ENCODE measurements at regions not wholly inside any gene's neighbourhood (a gene's known extent, or its start where the extent isn't known, plus 50 kb on each side); places are given as distances from the start of the nearest gene placed in this dataset.
"Not testable (repeated sequence)": the region's sequence is repeated elsewhere in the genome, so short reads cannot be mapped to it uniquely, and the experiment has no call there.

DNA sequence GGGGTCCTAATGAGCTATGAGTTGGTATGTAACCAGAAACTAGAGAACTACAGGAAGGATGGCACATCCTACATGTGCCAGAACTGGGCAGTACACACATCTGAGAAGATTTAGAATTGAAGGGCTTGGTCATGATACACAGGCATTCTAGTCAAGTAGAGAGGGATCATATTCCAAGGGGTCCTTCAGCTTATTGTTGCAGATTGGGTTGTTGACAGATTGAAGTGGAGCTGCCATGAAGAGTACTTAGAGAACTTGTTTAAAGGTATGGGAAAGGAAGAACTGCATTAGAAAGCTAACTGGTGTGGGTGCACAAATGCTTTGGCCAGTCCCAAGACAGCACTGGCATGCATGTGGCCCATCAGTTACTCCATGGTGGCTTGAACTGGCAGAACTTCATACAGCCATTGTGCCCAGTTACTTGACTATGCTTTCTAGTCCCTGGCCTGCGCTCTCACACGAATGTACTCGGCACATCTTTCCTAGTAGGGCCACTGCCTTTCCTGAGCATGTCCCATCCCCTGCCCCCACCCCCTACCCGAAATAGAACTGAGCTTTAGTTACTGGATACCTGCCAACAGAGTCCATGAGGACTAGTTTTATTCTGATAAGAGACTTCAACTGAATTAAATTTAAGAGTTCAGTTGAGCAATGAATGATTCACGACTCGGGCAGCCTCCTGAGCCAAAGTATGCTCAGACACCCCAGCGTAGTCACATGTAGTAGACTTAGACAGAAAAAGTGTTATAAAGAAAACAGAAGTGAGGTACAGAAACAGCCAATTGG is 64.0 kb downstream of the CCNG2 start:
- ATAC-seq = no peak

DNA sequence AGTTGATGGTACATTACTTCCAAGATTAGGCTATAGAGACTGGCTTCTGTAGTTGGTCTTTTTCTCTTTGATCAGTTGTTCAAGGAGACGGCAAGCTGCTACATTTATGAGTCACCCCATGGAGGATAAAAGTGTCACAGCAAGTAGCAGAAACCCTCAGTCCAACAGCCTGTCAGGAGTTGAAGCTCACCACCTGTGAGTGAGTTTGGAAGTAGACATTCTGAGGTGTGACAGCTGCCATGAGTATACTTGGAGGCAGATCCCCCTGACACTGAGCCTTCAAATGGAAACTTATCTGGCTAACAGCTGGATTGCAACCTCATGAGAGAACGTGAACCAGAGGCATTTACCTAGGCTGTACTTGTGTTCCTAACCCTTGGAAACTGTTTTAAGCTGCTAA is 68.0 kb downstream of the CCNG2 start:
- ATAC-seq = no peak

DNA sequence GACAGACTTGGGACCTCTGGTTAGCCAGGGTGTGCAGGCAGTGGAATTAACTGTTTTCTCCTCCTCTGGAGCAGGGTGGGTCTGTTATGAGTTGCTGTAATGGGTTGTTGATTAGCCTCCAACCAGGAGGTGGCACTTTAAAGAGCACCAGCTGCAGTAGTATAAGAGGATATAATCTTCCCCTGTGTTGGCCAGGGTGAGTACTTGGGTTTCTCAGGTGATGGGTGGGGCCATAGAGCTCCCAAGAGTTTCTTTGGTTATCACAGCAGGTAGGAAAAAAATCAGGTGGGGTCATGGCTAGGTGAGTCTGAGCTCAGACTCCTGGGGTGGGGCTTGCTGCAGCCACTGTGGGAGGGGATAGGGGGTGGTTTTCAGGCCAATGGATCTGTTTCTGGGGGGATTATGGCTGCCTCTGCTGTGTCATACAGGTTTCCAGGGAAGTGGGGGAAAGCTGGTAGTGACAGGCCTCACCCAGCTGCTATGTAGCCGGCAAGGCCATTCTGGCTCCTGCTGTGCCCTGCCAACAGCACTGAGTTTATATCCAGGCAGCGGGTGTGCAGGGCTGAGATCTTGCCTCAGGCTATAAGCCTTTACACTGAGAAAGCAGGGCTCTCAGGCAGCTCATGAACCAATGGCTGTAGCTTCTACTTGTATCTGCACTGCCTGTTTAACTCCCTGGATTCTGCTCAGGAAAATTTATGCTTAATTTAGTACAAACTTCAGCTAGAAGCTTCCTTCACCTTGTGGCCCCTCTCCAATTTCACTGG is 70.1 kb downstream of the CCNG2 start:
- no peak for ATAC-seq

DNA sequence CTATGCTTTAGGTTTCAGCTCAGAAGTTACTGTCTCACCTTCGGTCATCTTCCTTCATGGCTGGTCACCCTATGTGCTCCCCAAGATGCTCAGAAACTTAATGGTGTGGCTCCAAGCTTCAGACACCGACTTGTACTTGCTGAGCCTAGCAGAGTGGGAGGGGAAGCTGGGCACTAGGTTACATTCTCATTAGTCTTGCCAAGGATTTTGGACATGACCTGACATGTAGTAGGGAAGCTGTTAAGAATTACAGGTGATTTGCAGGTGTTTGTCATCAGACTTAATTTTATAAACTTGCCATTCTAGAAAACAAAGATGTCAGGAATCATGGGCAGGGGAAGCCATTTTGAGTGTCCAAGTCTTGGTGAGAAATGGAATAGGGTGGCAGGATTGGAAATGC is 72.4 kb downstream of the CCNG2 start:
- ATAC-seq = no peak

DNA sequence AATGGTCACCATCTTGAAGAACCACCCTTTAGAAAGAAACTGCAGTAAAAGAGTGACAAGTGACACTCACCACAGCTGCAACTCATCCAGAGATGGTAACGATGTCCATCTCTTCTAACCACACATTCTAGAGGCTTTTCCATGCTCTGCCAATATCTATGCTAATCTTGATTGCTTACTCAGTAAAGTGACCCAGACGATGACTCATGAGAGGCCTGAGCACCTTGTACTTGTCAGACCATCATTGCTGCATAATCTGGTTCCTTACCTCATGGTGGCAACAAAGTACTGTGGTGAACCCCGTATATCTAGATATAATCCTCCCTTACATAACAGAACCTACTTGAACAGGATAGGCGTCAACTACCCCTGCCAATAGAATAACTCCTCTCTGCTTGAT is 75.6 kb downstream of the CCNG2 start:
- ATAC-seq = no peak

DNA sequence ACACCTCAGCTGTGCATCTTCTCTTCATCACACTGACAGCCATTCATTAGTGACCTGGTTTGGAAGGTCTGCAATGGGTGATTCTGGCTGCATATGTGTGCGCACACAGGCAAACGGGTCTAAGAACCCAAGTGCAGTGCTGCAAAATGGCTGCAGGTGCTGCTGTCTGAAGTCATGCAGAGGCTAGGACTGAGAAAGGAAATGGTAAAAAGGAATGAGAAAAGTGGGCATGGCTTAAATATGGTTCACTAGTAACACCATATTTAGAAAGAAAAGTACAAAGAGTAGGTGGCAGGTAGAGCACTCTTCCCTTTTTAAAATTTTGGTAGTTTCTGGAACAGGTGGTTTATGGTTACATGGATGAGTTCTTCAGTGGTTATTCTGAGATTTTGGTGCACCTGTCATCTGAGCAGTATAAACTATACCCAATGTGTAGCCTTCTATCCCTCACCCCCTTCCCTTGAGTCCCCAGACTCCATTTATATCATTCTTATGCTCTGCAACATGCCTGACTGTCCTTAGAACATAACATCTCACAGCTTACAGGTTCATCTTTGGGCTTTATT is 78.4 kb downstream of the CCNG2 start:
- ATAC-seq = no peak

DNA sequence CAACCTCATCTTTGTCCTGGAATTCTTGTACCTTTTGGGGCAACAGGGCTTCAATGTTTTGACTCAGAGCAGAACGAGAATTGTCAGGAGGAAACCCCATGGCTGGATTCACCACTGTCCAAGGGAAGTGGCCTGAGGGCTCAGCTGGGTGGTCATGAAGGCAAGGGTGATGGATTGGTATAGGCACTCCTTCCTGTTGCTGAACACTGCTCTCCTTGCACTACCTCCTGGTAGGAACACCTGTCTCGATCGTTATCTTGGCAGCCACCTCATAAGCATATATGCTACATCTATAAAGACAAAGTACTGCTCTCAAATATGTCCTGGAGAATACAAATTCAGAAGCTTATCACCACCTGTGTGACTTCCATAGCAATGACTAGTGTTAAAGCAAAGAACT is 79.8 kb downstream of the CCNG2 start:
- ATAC-seq = no peak

DNA sequence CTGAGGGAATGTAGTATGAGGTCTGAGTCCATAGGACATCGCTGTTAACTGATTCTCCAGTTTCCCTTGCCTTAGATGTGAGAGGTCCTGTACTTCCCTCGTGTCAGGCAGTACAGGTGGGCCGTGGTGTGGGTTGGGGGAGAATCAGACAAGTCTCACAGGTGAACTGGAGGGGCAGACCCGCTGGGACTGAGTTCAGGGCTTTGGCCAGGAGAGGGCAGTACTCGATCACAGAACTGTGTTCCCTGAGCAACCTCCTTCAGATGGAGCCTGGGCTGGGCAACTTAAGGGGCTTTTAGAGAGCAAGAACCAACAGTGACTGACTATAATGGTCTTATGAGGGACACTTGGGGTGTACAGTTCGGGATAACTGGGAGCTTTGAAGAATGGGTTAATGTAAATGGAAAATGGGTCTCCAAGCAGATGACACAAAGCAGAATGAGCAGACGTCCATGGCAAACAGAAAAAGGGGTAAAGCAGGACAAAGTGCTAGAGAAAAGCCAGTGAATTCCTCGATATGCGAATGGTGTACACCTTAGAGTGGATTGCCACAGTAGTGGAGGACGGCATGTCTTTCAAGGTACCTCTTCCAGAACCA is 83.6 kb downstream of the CCNG2 start:
- peak in 1 of 2 donors; percentile 55 for ATAC-seq

DNA sequence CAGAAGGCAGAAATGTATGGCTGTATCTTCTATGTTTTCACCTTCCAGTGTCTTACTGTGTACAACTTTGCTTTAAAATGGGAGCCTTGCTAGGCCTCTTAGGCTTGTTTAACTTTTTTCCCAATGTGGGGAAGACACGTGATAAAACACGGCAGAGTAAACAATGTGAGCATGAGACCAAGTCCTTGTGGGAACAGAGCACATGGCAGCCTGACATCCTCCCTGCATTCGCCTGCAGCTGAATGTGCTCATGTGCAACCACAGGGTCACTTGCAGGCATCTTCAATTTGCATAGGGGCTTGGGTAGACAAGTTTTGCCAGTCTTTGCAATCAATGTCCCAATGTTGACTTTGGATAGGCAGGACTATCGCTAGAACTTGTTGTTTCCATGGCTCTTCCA is 91.8 kb downstream of the CCNG2 start:
- ATAC-seq = no peak

DNA sequence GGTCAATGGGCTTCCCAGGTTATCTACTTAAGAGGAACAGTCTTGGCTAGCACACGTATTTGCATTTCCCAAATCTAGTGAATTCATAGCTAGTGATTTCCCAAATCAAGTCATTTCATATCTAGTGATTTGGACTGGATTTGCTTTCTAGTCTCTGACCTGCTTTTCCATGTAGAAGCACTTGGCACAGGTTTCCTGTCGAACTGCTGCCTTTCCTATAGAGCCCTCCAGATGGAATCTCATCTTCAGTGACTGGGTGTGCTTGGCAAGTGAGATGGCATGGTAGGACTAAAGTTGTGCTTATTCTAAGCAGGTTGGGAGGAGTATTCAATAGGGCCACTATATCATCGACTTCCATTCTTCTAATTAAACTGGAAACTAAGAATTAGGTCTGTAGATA is 94.7 kb downstream of the CCNG2 start:
- ATAC-seq = no peak

DNA sequence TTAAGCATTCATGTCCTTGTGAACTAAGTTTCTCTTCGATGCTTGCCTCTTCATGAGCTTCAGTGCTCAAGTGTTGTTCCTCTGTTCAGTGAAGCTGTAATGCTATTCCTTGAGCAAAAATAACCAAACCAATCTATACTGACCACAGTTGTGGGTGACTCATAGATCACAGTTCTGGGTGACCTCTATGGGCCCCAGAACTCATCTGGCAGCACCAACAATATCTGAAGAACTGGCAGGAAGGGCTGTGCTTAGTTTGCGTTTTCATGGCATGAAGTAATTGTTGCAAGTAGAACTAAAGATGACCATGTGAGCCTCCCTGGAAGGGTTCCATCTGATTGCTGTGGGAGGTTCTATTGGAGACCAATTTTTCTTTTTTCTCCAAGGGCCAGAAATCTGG is 106.2 kb downstream of the CCNG2 start:
- no peak for ATAC-seq

DNA sequence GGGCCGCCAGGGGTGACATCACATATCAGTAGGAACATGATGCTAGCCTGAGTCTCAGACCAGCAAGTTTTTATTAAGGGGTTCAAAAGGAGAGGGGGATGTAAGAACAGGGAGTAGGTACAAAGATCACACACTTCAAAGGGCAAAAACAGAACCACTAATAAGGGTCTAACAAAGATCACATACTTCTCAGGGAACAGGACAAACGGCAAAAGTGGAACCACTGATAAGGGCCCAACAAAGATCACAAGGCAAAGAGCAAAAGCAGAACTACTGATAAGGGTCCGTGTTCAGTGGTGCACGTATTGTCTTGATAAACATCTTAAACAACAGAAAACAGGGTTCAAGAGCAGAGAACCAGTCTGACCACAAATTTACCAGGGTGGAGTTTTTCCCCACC is 107.0 kb downstream of the CCNG2 start:
- ATAC-seq = not testable (repeated sequence)

DNA sequence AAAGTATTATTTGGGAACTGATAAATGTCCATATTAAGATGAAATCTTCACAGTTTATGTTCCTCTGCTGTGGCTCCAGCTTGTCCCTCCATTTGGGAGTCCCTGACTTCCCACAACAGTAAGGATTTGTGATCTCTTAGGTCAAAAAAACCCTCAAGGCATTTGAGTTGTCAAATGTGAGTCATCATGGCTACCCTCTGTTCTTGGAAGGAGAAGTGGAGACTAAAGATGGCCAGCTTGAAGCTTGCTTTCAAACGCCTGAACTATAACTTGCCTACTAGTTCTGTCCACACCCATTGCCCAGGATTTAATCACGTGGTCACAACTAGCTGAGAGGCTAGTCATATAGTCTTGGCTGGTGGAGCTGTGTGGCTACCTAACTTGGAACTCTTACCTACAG is 107.8 kb downstream of the CCNG2 start:
- no peak for ATAC-seq

DNA sequence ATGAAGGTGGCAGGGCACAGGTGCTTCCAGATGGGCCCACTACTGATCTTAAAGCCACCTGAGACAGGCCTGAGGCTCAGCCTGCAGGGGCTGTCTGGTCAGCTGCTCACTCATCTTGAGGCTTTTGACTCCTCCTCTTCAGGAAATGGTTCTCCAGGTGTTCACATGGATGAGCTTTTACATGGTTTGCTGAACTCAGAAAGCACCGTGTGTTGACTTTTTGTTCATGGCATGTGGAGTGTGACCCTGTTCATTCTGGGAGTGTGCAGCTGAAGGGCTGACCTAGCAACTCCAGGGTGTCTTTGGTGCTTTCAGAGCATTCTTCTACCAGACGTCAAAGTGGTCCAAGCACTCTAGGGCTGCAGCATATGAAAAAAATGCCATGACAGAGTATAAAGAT is 111.1 kb downstream of the CCNG2 start:
- no peak for ATAC-seq

DNA sequence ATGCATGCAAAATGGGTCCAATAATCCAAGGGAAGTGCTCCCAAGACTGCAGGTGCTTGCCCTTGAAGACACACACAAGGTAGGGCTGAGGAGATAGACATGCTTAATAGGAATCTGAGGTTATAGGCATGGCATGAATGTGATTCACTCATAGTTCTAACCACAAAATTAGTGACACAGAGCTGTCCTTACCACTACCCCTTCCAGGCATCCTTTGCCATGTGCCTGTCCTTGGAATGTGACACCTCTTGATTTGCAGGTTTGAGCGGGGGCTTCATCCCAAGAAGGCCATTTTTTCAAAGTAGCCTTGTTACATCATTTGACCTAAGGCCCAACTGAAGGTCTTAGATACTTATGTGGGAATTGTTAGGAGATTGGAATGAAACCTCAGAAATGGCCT is 112.5 kb downstream of the CCNG2 start:
- ATAC-seq = no peak

DNA sequence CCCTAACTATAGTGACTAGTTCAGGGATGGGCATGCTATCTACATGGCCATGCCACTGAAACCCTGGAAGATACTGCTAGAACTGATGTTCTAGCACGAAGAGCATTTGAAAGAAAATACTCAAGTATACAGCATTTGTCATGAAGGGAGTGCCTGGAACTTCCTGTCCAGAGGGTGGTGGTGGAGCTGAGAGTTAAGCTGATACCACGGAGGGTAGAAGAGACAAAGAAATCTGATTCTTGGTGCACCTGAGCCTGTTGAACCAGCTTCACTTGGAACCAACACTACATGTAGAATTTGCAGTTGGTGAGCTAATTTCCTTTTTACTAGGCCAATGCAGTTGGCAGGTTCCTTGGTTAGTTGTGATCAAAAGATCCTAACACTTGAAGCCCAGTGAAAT is 116.4 kb downstream of the CCNG2 start:
- ATAC-seq = no peak

DNA sequence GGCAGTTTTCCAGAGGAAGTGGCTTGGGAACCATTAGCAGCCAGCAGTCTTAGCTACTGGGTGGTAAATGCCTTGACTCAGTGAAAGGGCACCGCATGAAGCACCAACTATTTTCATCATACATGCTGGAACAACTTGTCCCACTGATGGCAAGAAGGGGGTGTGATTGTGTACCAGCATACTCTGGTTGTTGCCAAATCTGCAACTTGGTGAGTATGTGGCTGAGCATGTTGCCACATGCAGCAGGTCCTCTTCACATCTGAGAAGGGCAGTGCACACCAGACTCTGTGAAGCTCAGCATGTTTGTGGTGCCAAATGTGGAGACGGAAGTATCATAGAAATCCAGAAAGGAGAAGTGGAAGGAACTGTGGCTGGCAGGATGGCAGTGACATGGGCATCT is 122.1 kb downstream of the CCNG2 start:
- not testable (repeated sequence) for ATAC-seq

DNA sequence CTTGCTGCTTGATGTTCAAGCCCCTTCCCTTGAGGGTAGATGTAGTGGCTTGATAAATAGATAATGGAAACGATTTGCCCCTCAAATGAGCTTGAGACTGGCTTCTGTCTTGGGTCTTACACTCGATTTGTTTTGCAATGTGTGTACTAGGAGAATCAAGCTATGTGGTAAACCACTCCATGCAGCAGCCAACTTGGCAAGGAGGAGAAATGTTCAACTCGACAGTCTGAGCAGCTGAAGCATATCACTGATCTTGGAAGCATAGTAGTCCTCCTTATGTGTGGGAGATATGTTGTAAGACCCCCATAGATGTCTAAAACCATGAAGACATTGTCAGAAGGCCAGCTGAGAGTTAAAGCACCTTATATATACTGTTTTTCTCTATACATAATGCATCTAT is 125.3 kb downstream of the CCNG2 start:
- no peak for ATAC-seq

DNA sequence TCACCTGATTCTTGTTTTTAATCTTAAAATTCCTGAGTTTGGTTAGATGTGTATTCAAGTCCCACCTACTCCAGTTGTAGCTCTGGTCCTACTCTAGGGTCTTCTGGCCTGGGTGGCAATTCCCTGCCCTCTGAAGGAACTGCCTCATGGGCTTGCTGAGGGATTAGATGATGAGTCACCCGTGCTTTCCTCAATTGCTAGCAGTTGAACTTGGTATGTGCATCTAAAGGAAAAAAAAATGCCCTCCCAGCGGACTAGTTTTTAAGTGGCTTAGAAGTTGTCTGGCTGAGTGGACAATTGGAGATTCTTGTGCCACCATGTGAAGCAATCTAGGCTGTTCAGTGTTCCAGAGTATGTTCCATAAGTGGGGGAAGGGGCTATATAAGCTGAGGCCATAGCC is 127.0 kb downstream of the CCNG2 start:
- no peak for ATAC-seq

DNA sequence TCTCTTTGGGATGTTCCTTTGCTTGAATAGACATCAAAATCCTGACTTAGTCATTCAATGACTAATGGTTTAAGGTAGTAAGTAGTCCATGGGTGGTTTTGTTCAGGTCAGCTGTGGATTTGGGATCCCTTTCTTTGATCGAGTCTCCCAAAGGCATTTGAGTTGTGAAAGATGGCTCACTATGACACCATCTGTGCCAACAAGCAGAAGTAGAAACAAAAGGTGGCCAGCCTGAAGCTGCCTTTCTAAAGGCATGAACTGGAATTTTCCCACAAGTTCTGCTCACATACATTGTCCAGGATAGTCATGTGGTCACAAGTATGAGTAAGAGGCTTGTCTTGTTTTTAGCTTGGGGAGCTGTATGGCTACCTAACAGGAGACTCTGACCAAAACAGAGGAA is 129.9 kb downstream of the CCNG2 start:
- ATAC-seq = no peak

DNA sequence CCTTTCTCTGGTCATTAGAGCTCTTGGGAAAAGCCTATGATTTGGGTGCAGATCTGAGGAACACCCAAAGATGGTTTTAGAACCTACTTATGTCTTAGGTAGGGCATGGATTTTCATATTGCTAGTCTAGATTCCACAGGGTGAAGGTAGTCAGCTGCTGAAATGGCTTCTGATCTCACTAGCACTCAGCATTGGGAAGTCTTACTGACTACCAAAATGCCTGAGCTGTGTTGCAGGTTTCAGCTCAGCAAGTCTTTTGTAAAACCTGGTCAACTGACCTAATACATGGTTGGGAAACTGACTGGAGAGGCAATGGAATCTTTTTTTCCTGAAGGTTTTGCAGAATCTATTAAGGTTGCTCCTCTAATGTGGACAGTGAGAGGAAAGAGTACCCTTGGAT is 136.4 kb downstream of the CCNG2 start:
- ATAC-seq = no peak

DNA sequence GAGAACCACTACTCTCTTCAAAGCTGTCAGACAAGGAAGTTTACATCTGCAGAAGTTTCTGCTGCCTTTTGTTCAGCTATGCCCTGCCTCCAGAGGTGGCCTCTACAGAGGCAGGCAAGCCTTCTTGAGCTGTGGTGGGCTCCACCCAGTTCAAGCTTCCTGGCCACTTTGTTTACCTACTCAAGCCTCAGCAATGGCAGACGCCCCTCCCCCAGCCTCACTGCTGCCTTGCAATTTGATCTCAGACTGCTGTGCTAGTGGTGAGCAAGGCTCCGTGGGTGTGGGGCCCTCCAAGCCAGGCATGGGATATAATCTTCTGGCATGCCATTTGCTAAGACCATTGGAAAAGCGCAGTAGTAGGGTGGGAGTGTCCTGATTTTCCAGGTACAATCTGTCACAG is 144.0 kb downstream of the CCNG2 start:
- not testable (repeated sequence) for ATAC-seq

DNA sequence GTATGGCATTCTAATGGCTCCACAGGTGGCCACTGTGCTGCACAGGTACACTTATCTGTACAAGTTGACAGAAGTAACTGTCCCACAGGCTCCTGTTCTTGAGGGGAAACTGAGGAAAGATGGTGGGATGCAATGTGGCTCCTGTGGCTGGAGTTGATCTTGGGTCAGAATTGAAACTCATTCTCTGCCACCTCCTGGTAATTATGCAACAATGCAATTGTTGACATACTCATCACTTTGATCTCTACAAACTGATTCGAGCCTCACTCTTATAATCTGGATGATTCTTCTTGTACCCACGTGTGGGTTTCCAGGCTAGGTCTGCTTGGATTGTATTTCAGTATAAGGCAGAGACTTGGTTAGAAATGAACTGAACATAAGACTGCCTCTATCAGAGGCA is 148.8 kb downstream of the CCNG2 start:
- ATAC-seq = no peak

DNA sequence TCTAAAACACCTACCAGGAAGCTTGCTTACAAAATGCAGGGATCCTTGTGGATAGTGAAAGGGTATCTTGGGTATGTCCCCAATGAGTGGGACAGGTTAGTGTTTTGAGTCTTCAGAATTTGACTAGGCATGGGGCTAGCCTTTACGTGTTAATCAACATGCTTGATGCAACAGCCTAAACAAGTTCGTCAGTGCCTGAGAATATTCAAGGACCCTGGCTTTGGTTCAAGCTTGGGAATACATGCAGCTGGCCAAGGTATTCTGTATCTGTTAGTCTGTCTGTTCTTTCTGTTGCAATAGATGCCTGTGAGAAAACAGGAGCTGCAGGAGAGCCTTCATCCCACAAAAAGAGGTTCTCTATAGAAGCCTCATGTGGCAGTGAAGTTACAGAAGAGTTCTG is 149.5 kb downstream of the CCNG2 start:
- no peak for ATAC-seq

Data from activated CD4-positive, CD25-positive, alpha-beta regulatory T cell treated with anti-CD3 and anti-CD28 coated beads, Interleukin-2, amount 50 U/mL, for 24 hours (primary cell).